Tibial nerve (tissue), 4 donors: ENCODE measurements at regions not wholly inside any gene's neighbourhood (a gene's known extent, or its start where the extent isn't known, plus 50 kb on each side); places are given as distances from the start of the nearest gene placed in this dataset.

ENCODE experiments used
- DNase-seq, 2 donors: peaks; one replicate each; pipeline ENCODE4 v3.0.0-alpha.2; 2019; ENCODE audit warnings: low spot score in 2 of 2
- H3K27ac ChIP-seq, 4 donors: fragments of 200-600 bp; sonication (generic) in 3 of 4; one replicate each; pipeline ENCODE4 v1.5.1; 2017 to 2019; ENCODE audit warnings: mild to moderate bottlenecking in 1 of 4
- H3K27me3 ChIP-seq, 2 donors: fragments of 200-600 bp; sonication (generic) in 1 of 2; one replicate each; pipeline versions ENCODE4 v1.5.1 to v1.6.0; 2017 to 2019
- H3K36me3 ChIP-seq, 3 donors: fragments of 200-600 bp; sonication (generic); one replicate each; pipeline ENCODE4 v1.5.1; 2018 to 2019
- H3K4me1 ChIP-seq, 4 donors: fragments of 200-600 bp; sonication (generic) in 3 of 4; one replicate each; pipeline ENCODE4 v1.5.1; 2017 to 2019
- H3K4me3 ChIP-seq, 4 donors: fragments of 200-600 bp; sonication (generic) in 3 of 4; one replicate each; pipeline ENCODE4 v1.5.1; 2017 to 2019; ENCODE audit warnings: mild to moderate bottlenecking in 1 of 4, moderate library complexity in 1 of 4
- H3K9me3 ChIP-seq, 4 donors: fragments of 200-600 bp; sonication (generic) in 3 of 4; one replicate each; pipeline ENCODE4 v1.5.1; 2017 to 2019
- CTCF ChIP-seq, 5 experiments: fragments of 200-600 bp in 3 of 5; fragments of 450-650 bp in 2 of 5; sonication (generic) in 3 of 5; IDR thresholded peaks; one replicate each; pipeline ENCODE4 v1.5.1; 2016 to 2019; ENCODE audit warnings: antibody characterized with exemption in 5 of 5, mild to moderate bottlenecking in 3 of 5, moderate library complexity in 2 of 5
- EP300 ChIP-seq, 2 donors: sonication (generic); formaldehyde crosslinking; IDR thresholded peaks; one replicate each; pipeline ENCODE4 v1.6.1; 2017; ENCODE audit warnings: antibody characterized with exemption in 2 of 2, mild to moderate bottlenecking in 1 of 2
- POLR2A ChIP-seq, 2 donors: fragments of 450-650 bp; IDR thresholded peaks; one replicate each; pipeline ENCODE4 v1.6.1; 2017; ENCODE audit warnings: antibody characterized with exemption in 2 of 2, mild to moderate bottlenecking in 2 of 2, moderate library complexity in 2 of 2
- WGBS, 2 donors: methylation state at CpG; one replicate each; pipeline ENCODE4 v1.1.5; 2018; 5-methylcytosine and 5-hydroxymethylcytosine counted together

- Histone ChIP-seq H3K9me3 (no peaks in the 10 kb centered on the region), H3K4me1 (no peaks in the 10 kb centered on the region), H3K4me3 (no peak overlapping the region), H3K27me3 (no peaks in the 10 kb centered on the region), H3K27ac (no peak overlapping the region), H3K36me3 (no peaks in the 10 kb centered on the region)
- DNase-seq: no peak
- no peak for TF ChIP-seq POLR2A (IDR thresholded peaks at IDR 0.05)
- 98 to 100% methylated on average over 2 of the region's 2 CpGs for WGBS, 2 donors
Observed at GRCh38 chr2:143968860-143969259, 551.1 kb downstream of the ZEB2 start.

- 92 to 95% methylated on average over 4 of the region's 4 CpGs for WGBS, 2 donors
- TF ChIP-seq POLR2A (IDR thresholded peaks at IDR 0.05) (no peak), CTCF (IDR thresholded peaks at IDR 0.05) (no peak), EP300 (IDR thresholded peaks at IDR 0.05) (no peak)
- Histone ChIP-seq H3K4me3 (no peak overlapping the region), H3K4me1 (no peaks in the 10 kb centered on the region), H3K36me3 (no peaks in the 10 kb centered on the region), H3K9me3 (no peaks in the 10 kb centered on the region), H3K27ac (no peak overlapping the region), H3K27me3 (no peaks in the 10 kb centered on the region)
- DNase-seq: no peak
Observed at GRCh38 chr2:143968360-143968759, 551.6 kb downstream of the ZEB2 start.

GRCh38 chr2:143965493-143966164 lies 554.3 kb downstream of the ZEB2 start:
- no peaks in the 10 kb centered on the region for H3K9me3 ChIP-seq
- H3K27me3 ChIP-seq: no peaks in the 10 kb centered on the region
- no peaks in the 10 kb centered on the region for H3K4me1 ChIP-seq
- H3K27ac ChIP-seq: no peak overlapping the region
- no peak overlapping the region for H3K4me3 ChIP-seq
- no peak for DNase-seq
- peaks cover 0 to 11% (median 0%) of the 10 kb centered on the region in 3 donors for H3K36me3 ChIP-seq
- WGBS, 2 donors: 96 to 97% methylated on average over 4 of the region's 4 CpGs
- TF ChIP-seq CTCF (IDR thresholded peaks at IDR 0.05) (no peak), POLR2A (IDR thresholded peaks at IDR 0.05) (no peak), EP300 (IDR thresholded peaks at IDR 0.05) (no peak)

- Histone ChIP-seq H3K27ac (no peak overlapping the region), H3K4me1 (no peaks in the 10 kb centered on the region), H3K9me3 (peaks cover 0 to 5% (median 0%) of the 10 kb centered on the region in 4 donors), H3K36me3 (peaks cover 0 to 18% (median 0%) of the 10 kb centered on the region in 3 donors), H3K4me3 (no peak overlapping the region), H3K27me3 (no peaks in the 10 kb centered on the region)
- whole genome bisulfite sequencing, 2 donors: 37 to 51% methylated on average over 1 of the region's 1 CpG
- no peak for DNase-seq
- no peak for TF ChIP-seq POLR2A (IDR thresholded peaks at IDR 0.05)
- no peak for TF ChIP-seq EP300 (IDR thresholded peaks at IDR 0.05)
- TF ChIP-seq CTCF (IDR thresholded peaks at IDR 0.05): no peak
Observed at GRCh38 chr2:143964891-143965290, 555.0 kb downstream of the ZEB2 start.

GRCh38 chr2:143960177-143960576 lies 559.7 kb downstream of the ZEB2 start:
- TF ChIP-seq POLR2A (IDR thresholded peaks at IDR 0.05) (no peak), EP300 (IDR thresholded peaks at IDR 0.05) (no peak), CTCF (IDR thresholded peaks at IDR 0.05) (no peak)
- H3K27ac ChIP-seq: no peak overlapping the region

More at GRCh38 chr2:143960177-143960576, 559.7 kb downstream of the ZEB2 start:
- Histone ChIP-seq H3K27me3 (no peaks in the 10 kb centered on the region), H3K4me1 (peaks cover 0 to 12% (median 4%) of the 10 kb centered on the region in 4 donors), H3K4me3 (no peak overlapping the region), H3K36me3 (peaks cover 0 to 23% (median 0%) of the 10 kb centered on the region in 3 donors), H3K9me3 (peaks cover 0 to 5% (median 0%) of the 10 kb centered on the region in 4 donors)
- DNase-seq: no peak
